HEK293 (cell line): ENCODE measurements at regions not wholly inside any gene's neighbourhood (a gene's known extent, or its start where the extent isn't known, plus 50 kb on each side); places are given as distances from the start of the nearest gene placed in this dataset.

Experiments used
- CTCF ChIA-PET: fragments of 350-600 bp; formaldehyde crosslinking; extraction: SDS; loops from one replicate; lab custom pipeline; 2021; ENCODE audit warnings: antibody characterized with exemption; lab: Yijun Ruan, JAX
- POLR2A ChIA-PET: fragments of 300-600 bp; formaldehyde crosslinking; extraction: SDS; loops from one replicate; lab custom pipeline; 2020; ENCODE audit warnings: antibody characterized with exemption, inconsistent platforms; lab: Yijun Ruan, JAX
- H3K27ac ChIP-seq: fragments of 200-500 bp; sonication (Bioruptor generic); 2 replicates; pipeline ENCODE4 v1.5.1; 2014; ENCODE audit warnings: low read depth, low read length, control low read depth, inconsistent platforms; ENCODE audit errors: extremely low read depth
- H3K36me3 ChIP-seq, 2 experiments: fragments of 200-500 bp in 1 of 2; sonication (Bioruptor generic) in 1 of 2; 1 replicate in 1 of 2; 2 replicates in 1 of 2; pipeline ENCODE4 v1.5.1; 2014 to 2017; ENCODE audit warnings: inconsistent platforms in 2 of 2, low read length in 2 of 2; ENCODE audit not compliant: control insufficient read depth in 2 of 2, insufficient read depth in 1 of 2
- H3K4me1 ChIP-seq: fragments of 200-500 bp; sonication (Bioruptor generic); 2 replicates; pipeline ENCODE4 v1.5.1; 2014; ENCODE audit warnings: mild to moderate bottlenecking, low read length, inconsistent platforms; ENCODE audit not compliant: control insufficient read depth, insufficient read depth
- H3K4me3 ChIP-seq: 2 replicates; pipeline ENCODE4 v1.5.1; 2011; ENCODE audit warnings: low read depth, mild to moderate bottlenecking, control low read depth, low read length, moderate library complexity
- H3K9me3 ChIP-seq: fragments of 200-500 bp; sonication (Bioruptor generic); 2 replicates; pipeline ENCODE4 v1.5.1; 2014; ENCODE audit warnings: low read depth, low read length, inconsistent platforms; ENCODE audit not compliant: control insufficient read depth, insufficient read depth
- ZNF174 ChIP-seq: fragments of 450-650 bp; formaldehyde crosslinking; IDR thresholded peaks from 2 replicates; pipeline ENCODE4 v1.5.0; 2017; ENCODE audit warnings: missing biosample characterization, mild to moderate bottlenecking, missing genetic modification characterization
- ZNF223 ChIP-seq: fragments of 450-650 bp; formaldehyde crosslinking; IDR thresholded peaks from 2 replicates; pipeline ENCODE4 v1.5.1; 2016; ENCODE audit warnings: missing biosample characterization, missing genetic modification characterization
- ZNF324 ChIP-seq: fragments of 450-650 bp; formaldehyde crosslinking; IDR thresholded peaks from 2 replicates; pipeline ENCODE4 v1.5.1; 2016; ENCODE audit warnings: missing biosample characterization, missing genetic modification characterization

- CTCF ChIA-PET, result interaction anchor here (0.6 kb wide), 1 partner anchor 61 kb away, joined by 3 read pairs; no protein-coding TSS in a partner anchor
- Histone ChIP-seq H3K4me3 (no peak overlapping the region), H3K27ac (no peak overlapping the region), H3K9me3 (no peaks in the 10 kb centered on the region), H3K36me3 (no peaks in the 10 kb centered on the region), H3K4me1 (no peaks in the 10 kb centered on the region)
- POLR2A ChIA-PET, result no interaction called here
- TF ChIP-seq ZNF324 (tag by site-specific recombination) (no peak), ZNF223 (tag by site-specific recombination) (no peak), ZNF174 (tag by site-specific recombination) (no peak)
Observed at GRCh38 chr2:228239207-228239906, 57.9 kb upstream of the SPHKAP start.
